GM23338 (cell line): ENCODE measurements at regions not wholly inside any gene's neighbourhood (a gene's known extent, or its start where the extent isn't known, plus 50 kb on each side); places are given as distances from the start of the nearest gene placed in this dataset.

ENCODE experiments used
- CREB1 ChIP-seq: fragments of 250-450 bp; sonication (Bioruptor Pico); IDR thresholded peaks from 2 replicates; pipeline ENCODE4 v1.5.0; 2020; ENCODE audit warnings: low read depth, mild to moderate bottlenecking, moderate library complexity
- EZH2 ChIP-seq: fragments of 200-600 bp; sonication (generic); IDR thresholded peaks from one replicate; pipeline ENCODE4 v1.8.0; 2017; ENCODE audit warnings: antibody characterized with exemption, mild to moderate bottlenecking, low read depth; ENCODE audit not compliant: unreplicated experiment
- EZH2phosphoT487 ChIP-seq: fragments of 200-600 bp; sonication (generic); IDR thresholded peaks from one replicate; pipeline ENCODE4 v1.8.1; 2018; ENCODE audit warnings: antibody characterized with exemption; ENCODE audit not compliant: unreplicated experiment
- JUNB ChIP-seq: IDR thresholded peaks from one replicate; pipeline ENCODE4 v1.6.1; 2016; ENCODE audit warnings: antibody characterized with exemption; ENCODE audit not compliant: unreplicated experiment
- NANOG ChIP-seq: IDR thresholded peaks from 2 replicates; pipeline ENCODE4 v1.6.1; 2016; ENCODE audit warnings: antibody characterized with exemption, borderline replicate concordance
- POLR2AphosphoS5 ChIP-seq: IDR thresholded peaks from 2 replicates; pipeline ENCODE4 v1.6.1; 2016; ENCODE audit warnings: antibody characterized with exemption, low read depth
- STAT1 ChIP-seq: IDR thresholded peaks from one replicate; pipeline ENCODE4 v1.6.1; 2016; ENCODE audit warnings: antibody characterized with exemption; ENCODE audit not compliant: unreplicated experiment
- ZNF114 ChIP-seq: fragments of 250-450 bp; sonication (Bioruptor Pico); IDR thresholded peaks from 2 replicates; pipeline ENCODE4 v1.5.0; 2020; ENCODE audit warnings: mild to moderate bottlenecking, moderate library complexity
- TF ChIP-seq, protein P1 (sequence below), 2 experiments: fragments of 200-600 bp in 1 of 2; sonication (generic) in 1 of 2; conservative IDR thresholded peaks; 2 replicates each; pipeline versions ENCODE4 v1.5.1 to v1.6.1; 2016 to 2017; ENCODE audit warnings: antibody characterized with exemption in 2 of 2, low read depth in 2 of 2, mild to moderate bottlenecking in 2 of 2, moderate library complexity in 1 of 2
- TF ChIP-seq, protein P2 (sequence below): IDR thresholded peaks from one replicate; pipeline ENCODE4 v1.6.1; 2018; ENCODE audit warnings: antibody characterized with exemption; ENCODE audit not compliant: unreplicated experiment
- TF ChIP-seq, protein P3 (sequence below): IDR thresholded peaks from 2 replicates; pipeline ENCODE4 v1.6.1; 2016; ENCODE audit warnings: antibody characterized with exemption

DNA sequence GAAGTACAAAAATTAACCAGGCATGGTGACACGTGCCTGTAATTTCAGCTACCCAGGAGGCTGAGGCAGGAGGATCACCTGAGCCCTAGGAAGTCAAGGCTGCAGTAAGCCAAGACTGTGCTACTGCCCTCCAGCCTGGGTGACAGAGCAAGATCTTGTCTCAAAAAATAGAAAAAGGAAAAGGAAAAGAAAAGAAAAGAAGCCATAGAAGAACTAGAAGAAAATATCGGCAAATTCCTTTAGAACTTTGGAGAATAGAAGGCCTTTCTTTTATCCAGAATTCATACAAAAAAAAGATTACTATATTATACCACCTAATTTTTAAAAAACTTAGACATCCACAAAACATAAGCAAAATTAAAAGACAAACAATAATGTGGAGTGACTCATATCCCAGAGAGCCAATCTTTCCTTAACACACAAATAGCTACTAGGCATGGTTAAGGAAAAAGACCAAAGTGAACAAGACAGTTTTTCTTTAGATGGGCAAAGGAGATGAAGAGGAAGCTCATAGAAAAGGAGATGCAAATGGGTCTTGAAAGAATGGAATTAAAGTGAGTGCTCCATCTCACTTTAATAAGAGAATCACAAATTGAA lies 251.1 kb upstream of the IRF2BP2 start:
- TF ChIP-seq, protein P1, sequence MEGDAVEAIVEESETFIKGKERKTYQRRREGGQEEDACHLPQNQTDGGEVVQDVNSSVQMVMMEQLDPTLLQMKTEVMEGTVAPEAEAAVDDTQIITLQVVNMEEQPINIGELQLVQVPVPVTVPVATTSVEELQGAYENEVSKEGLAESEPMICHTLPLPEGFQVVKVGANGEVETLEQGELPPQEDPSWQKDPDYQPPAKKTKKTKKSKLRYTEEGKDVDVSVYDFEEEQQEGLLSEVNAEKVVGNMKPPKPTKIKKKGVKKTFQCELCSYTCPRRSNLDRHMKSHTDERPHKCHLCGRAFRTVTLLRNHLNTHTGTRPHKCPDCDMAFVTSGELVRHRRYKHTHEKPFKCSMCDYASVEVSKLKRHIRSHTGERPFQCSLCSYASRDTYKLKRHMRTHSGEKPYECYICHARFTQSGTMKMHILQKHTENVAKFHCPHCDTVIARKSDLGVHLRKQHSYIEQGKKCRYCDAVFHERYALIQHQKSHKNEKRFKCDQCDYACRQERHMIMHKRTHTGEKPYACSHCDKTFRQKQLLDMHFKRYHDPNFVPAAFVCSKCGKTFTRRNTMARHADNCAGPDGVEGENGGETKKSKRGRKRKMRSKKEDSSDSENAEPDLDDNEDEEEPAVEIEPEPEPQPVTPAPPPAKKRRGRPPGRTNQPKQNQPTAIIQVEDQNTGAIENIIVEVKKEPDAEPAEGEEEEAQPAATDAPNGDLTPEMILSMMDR (conservative IDR thresholded peaks at IDR 0.05; ENCODE audit: low read depth in 2 of 2), result no peak
- TF ChIP-seq POLR2AphosphoS5 (no peak), EZH2phosphoT487 (no peak), EZH2 (no peak), NANOG (no peak), CREB1 (CRISPR knock-in tag) (no peak), STAT1 (no peak), JUNB (no peak), ZNF114 (CRISPR knock-in tag) (no peak)
- TF ChIP-seq, protein P2, sequence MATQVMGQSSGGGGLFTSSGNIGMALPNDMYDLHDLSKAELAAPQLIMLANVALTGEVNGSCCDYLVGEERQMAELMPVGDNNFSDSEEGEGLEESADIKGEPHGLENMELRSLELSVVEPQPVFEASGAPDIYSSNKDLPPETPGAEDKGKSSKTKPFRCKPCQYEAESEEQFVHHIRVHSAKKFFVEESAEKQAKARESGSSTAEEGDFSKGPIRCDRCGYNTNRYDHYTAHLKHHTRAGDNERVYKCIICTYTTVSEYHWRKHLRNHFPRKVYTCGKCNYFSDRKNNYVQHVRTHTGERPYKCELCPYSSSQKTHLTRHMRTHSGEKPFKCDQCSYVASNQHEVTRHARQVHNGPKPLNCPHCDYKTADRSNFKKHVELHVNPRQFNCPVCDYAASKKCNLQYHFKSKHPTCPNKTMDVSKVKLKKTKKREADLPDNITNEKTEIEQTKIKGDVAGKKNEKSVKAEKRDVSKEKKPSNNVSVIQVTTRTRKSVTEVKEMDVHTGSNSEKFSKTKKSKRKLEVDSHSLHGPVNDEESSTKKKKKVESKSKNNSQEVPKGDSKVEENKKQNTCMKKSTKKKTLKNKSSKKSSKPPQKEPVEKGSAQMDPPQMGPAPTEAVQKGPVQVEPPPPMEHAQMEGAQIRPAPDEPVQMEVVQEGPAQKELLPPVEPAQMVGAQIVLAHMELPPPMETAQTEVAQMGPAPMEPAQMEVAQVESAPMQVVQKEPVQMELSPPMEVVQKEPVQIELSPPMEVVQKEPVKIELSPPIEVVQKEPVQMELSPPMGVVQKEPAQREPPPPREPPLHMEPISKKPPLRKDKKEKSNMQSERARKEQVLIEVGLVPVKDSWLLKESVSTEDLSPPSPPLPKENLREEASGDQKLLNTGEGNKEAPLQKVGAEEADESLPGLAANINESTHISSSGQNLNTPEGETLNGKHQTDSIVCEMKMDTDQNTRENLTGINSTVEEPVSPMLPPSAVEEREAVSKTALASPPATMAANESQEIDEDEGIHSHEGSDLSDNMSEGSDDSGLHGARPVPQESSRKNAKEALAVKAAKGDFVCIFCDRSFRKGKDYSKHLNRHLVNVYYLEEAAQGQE, result no peak
- TF ChIP-seq, protein P3, sequence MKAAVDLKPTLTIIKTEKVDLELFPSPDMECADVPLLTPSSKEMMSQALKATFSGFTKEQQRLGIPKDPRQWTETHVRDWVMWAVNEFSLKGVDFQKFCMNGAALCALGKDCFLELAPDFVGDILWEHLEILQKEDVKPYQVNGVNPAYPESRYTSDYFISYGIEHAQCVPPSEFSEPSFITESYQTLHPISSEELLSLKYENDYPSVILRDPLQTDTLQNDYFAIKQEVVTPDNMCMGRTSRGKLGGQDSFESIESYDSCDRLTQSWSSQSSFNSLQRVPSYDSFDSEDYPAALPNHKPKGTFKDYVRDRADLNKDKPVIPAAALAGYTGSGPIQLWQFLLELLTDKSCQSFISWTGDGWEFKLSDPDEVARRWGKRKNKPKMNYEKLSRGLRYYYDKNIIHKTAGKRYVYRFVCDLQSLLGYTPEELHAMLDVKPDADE, result no peak
